NCI-H82 (cell line): ENCODE measurements at regions not wholly inside any gene's neighbourhood (a gene's known extent, or its start where the extent isn't known, plus 50 kb on each side); places are given as distances from the start of the nearest gene placed in this dataset.

ENCODE experiments used
- DNase-seq: peaks from one replicate; lab custom pipeline; 2025; lab: John Stamatoyannopoulos, UW

GRCh38 chr22:47796128-47796908 lies 1033.9 kb downstream of the TBC1D22A start:
- DNase-seq, result no peak

DNA sequence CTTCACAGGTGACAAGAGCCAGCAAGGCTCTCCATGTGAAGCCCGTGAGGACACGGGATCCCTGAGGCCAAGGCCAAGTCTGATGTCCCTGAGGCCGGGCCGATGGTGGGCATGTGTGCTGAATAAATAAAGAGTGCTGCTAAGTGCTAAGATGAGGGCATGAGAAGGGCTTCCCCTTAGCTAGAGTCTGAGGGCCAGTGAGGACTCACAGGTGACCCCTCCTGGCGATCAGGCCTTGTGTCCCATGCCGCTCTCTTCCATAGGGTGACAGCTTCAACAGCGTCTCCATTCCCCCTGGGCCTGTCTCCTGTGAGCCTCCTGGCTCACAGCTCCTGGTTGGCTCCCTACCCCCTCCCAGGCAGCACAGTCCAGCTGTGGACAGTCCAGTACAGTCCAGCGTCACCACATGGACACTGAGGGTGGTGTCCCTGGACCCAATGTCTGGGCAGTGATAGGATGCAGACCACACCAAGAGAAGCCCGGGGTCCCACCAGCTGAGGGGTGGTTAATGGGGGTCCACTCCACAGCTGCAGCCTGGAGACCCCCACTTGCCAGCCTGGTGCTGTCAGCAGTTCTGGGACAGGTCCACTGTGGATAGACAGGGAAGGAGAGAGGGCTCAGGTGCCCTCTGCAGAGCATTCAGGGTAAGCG lies 1033.2 kb downstream of the TBC1D22A start:
- DNase-seq, result no peak

- no peak for DNase-seq
Observed at GRCh38 chr22:47794851-47795250, 1032.4 kb downstream of the TBC1D22A start.

DNA sequence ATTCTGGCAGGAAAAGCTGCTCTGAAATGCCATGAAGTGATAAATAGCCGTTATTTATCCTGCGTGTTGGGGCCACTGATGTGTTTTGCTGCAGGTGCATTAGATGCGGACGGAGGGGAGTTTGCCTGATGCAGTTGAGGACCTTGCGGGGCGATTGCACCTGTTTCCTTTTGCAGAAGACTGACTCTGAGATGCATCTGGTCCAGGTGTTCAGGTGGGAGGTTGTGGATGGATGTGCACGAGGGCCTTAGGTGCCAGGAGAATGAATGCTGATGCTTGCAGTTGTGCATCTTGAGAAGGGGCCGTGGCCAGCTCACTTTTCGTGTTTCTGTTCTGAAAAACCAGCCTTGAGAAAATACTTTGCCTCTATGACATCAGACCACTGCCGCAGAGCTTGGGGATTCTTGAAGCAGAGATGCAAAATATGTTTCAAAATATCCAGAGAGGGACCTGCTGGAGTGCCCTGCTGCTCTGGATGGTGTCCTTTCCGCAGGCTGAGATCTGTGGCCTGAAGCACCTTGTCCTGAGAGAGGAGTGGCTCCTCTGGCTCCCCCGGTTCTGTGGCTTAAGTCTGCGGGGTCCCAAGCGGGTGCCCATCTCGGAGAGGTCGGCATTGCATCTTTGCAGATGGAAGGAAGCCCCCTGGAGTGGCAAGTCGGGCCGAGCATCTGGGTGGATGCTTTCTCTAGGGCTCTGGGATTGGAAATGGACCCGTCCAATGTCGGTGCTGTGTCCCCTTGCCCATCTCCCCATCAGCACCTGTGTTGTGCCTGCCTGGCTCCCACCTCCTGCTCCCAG lies 1031.1 kb downstream of the TBC1D22A start:
- DNase-seq, result no peak

GRCh38 chr22:47789171-47789570 lies 1026.7 kb downstream of the TBC1D22A start:
- DNase-seq, result no peak

GRCh38 chr22:47788461-47788860 lies 1026.0 kb downstream of the TBC1D22A start:
- DNase-seq, result no peak

GRCh38 chr22:47787501-47788227 lies 1025.2 kb downstream of the TBC1D22A start:
- DNase-seq, result no peak

- no peak for DNase-seq
Observed at GRCh38 chr22:47786650-47787290, 1024.3 kb downstream of the TBC1D22A start.

- no peak for DNase-seq
Observed at GRCh38 chr22:47784991-47785390, 1022.5 kb downstream of the TBC1D22A start.

- DNase-seq, result no peak
Observed at GRCh38 chr22:47784367-47784983, 1022.0 kb downstream of the TBC1D22A start.

DNA sequence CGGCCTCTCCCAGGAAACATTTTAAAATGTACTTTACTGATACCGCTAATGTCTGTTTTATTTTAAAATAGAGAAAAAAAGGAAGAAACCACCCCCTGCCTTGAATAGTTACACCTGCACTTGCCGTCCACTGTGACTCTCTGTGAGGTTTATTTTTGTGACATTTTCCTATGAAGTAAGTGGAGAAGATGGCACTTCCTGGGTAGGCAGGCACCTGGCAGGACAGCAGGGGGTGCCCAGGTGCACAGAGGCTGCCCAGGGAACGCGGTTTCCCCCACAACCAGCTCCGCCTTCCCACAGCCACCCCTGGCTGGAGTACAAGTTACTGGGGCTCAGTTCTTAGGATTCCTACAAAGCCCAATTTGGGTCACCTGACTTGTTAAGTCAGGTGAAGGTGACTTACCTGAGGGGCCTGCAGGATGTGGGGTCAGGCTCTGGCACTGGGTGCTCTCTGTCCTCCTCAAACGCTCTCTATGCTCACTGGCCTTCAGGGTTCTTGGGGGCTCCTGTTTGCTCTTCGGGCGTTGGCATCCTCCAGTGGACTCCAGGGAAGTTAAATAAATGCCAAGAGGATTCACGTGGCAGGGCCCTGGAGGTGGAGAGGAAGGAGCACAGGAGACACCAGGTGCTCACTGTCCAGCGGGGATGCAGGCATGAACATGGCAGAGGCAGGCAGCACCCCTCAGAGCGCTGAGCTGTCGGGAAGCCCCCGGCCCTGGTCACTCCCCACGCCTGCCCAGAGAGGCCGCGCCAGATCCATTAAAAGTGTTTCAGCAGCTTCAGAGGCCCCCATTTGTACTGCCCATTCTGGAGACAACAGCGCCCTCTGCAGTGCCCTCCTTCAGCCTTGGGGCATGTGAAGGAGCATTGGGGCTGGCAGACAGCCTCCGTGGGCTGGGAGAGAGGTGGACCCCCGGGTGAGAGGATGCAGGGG lies 1021.2 kb downstream of the TBC1D22A start:
- DNase-seq, result no peak

GRCh38 chr22:47782328-47783075 lies 1020.1 kb downstream of the TBC1D22A start:
- no peak for DNase-seq

DNA sequence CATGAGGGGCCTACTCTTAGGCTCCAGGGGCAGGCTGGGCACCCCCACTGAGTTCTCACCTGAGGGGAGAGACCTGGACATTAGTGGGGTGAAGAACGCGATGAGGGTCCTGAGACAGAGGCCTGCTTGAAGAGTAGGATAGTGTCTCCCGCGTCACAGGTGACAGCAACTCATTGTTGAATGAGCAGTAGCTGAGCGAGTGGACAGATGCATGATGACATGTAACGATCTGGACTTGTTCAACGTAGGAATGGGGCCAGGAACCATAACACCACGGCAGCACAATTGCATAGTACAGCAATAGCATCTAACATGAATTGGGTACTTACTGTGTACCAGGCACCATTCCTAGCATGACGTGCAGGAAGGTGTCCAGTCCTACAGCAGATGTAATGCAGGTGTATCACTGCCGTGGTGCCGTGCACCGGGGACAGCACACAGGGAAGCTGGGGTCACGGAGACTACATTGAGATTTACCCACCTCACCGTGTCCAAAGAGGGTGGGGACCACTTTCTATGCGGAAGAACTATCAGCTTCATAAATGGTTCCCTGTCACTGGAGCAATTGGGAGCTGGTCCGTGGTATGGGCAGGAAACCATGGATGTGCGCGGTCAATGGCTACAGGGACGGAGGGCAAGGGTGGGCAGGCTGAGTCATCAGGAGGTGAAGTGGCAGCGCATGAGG lies 1019.1 kb downstream of the TBC1D22A start:
- DNase-seq, result no peak

- no peak for DNase-seq
Observed at GRCh38 chr22:47781024-47781423, 1018.6 kb downstream of the TBC1D22A start.

DNA sequence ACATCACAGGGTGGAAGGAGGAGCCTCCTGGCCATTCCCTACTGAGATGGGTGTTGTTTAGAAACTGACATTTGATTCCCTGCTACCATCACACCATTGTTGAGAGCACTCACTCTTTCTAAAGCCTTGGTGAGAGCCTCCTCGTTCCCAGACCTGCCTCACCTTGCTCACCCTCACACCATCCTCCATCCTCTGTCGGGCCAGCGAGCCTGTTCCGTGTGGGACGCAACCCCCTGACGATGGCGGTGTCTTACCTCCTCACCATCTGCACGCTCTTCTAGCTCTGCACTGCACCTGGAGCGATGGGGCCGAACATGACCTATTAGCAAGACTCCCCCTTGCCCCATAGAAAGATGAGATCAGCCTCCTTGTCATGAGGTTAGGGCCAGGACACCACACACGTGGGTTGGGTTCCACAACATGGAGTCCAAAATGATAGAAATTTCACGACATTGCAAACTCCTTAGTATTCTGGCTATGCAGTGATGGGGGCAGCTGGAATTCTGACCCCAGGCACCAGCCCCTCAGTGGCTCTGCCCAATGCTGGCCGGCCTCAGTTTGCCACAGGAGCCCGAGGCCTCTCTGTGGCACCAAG lies 1017.9 kb downstream of the TBC1D22A start:
- no peak for DNase-seq

GRCh38 chr22:47779474-47779873 lies 1017.0 kb downstream of the TBC1D22A start:
- DNase-seq, result peak; percentile 95

DNA sequence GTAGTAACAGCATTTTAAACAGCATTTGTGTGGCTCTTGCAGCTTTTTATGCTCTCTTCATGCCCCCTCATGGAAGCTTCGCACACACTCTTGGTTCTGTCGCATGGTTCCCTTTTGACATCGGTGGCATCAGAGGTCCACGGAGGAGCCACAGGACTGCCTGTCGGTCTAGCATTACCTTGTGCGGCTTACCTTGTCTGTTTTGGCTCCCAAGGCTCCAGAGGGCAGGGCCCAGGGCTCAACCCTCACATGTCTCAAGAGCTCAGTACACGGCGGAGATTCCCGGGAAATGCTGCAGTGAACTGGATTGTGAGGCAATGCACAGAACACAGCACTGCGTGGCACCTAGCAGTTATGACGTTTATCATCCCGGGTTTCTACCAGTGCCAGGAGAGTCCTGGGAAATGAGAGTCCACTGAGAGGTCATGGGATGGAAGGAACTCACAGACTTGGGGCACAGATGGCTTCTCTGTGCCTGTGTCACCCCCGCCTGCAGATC lies 1015.8 kb downstream of the TBC1D22A start:
- no peak for DNase-seq

- DNase-seq, result no peak
Observed at GRCh38 chr22:47777426-47777825, 1015.0 kb downstream of the TBC1D22A start.
